C4-2B (cell line): ENCODE measurements at regions not wholly inside any gene's neighbourhood (a gene's known extent, or its start where the extent isn't known, plus 50 kb on each side); places are given as distances from the start of the nearest gene placed in this dataset.

Experiments used
- H3K27ac ChIP-seq: fragments of 450-650 bp; 2 replicates; pipeline ENCODE4 v1.5.1; 2017
- CTCF ChIP-seq: fragments of 450-650 bp; conservative IDR thresholded peaks from 2 replicates; pipeline ENCODE4 v1.5.1; 2017; ENCODE audit warnings: mild to moderate bottlenecking
- ZFX ChIP-seq: fragments of 450-650 bp; IDR thresholded peaks from 2 replicates; pipeline ENCODE4 v1.6.1; 2017

GRCh38 chr2:220981926-220982325 is 590.2 kb downstream of the EPHA4 start:
- no peak overlapping the region for H3K27ac ChIP-seq

DNA sequence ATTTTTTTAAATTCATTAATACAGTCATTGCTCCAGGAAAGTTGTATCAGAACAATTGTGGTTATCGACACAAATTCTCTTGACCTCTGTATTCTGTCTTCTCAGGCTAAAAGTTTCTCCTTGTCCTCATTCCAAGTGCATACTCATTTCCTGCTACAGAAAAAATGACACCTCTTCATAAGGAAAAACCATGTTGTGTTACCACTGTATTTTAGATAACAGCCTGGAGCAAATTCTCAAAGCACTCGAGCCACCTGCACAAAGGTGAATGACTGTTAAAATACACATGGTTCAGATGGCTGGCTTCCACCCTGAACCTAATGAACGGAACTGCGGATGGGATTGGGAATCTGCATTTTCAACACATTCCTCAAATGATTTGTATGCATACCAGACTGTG is 586.5 kb downstream of the EPHA4 start:
- TF ChIP-seq CTCF (no peak), ZFX (no peak)
- no peak overlapping the region for H3K27ac ChIP-seq

More at GRCh38 chr2:220981926-220982325, 590.2 kb downstream of the EPHA4 start:
- TF ChIP-seq ZFX, result no peak
- no peak for TF ChIP-seq CTCF

DNA sequence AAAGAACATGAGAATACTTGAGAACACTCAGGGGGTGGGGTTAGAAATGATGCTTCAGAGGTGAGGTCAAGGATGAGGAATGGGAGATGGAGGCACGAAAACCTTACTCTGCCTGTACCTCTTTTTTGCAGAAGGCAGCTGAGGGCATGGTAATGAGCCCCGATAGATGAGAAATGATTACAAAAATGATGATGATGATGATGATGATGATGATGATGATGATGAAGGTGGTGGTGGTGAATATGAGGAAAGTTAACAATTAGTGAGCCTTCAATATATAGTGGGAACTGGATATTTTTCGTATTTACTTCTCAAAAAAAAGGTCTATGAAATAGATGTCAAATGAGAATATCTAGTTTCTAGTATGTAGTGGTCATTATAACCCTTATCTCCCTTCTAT is 584.3 kb downstream of the EPHA4 start:
- no peak overlapping the region for H3K27ac ChIP-seq
- TF ChIP-seq ZFX, result no peak
- TF ChIP-seq CTCF, result no peak

DNA sequence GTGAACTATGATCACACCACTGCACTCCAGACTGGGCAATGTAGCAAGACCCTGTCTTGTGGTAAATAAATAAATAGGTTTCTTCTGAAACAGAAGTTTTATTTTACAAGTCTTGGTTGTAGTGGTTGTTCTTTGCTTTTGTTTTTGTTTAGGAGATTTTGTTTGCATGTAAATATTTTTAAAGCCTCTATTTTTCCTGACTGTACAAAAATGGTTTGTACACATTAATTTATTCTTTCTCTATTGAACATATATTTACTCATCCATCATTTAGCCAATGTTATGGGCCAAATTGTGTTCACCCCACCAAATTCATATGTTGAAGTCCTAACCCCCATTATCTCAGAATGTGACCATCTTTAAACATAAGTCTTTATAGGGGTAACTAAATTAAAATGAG is 580.1 kb downstream of the EPHA4 start:
- H3K27ac ChIP-seq, result no peak overlapping the region
- TF ChIP-seq ZFX (no peak), CTCF (no peak)

DNA sequence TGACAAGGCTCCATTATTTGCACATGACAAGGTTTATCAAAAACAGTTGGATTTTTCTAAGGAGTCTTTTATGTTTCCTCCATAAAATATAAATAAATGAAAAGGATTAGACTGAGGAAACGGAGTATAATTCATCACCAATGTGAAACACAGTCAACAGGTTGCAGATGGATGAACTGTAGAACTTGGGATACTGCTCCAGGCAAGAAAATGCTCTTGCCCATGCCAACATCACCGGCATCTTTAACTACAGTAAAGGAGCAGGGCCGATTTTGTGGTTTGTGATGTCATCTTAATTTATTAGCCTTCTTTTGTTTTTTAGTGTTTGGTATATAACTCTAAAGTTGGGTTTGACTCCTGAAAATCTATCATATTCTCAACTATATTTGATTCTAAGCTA is 577.3 kb downstream of the EPHA4 start:
- H3K27ac ChIP-seq, result no peak overlapping the region

DNA sequence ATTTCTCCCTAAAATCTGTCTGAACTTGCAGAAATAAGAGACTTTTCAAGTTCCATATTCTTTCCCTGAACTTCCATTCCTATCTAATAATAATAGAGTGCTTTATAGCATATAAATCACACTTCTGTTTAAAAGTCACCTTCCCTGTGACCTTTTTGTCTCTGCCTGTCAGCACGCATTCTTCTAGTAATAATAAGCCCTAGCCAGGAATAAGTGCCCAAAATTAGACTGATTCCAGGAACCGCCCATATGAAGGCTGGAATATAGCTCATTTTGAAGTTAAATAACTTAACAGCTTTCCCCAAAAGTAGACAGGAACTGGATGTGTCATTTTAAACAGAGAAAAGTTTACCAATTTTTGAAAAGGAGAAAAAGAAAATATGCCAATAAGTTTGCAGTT is 576.5 kb downstream of the EPHA4 start:
- H3K27ac ChIP-seq, result no peak overlapping the region
- no peak for TF ChIP-seq ZFX
- TF ChIP-seq CTCF, result no peak

More for the DNA sequence above, 577.3 kb downstream of the EPHA4 start:
- no peak for TF ChIP-seq ZFX

DNA sequence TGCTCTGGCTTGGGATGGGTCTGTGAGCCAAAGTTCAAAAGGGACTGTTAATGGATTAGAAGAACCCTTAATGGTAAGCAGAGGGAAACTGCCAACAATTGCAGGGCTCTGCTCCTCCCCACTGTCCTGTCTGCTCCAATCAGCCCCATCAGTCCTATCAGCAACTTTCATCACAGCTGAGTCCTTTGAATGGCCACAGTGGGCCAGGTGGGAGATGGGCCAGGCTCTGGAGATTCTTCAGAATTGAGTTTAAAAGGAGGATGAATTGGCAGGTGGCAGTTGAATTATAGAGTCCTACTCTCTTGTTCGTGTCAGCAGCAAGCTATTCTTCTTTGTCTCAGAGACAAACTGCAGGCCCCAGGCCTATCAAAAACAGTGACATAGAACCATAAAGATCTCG is 573.9 kb downstream of the EPHA4 start:
- TF ChIP-seq ZFX (no peak), CTCF (no peak)

GRCh38 chr2:220999356-220999755 is 572.7 kb downstream of the EPHA4 start:
- no peak overlapping the region for H3K27ac ChIP-seq
- no peak for TF ChIP-seq ZFX
- no peak for TF ChIP-seq CTCF

More for the DNA sequence above, 573.9 kb downstream of the EPHA4 start:
- H3K27ac ChIP-seq, result no peak overlapping the region
